Activated CD4-positive, alpha-beta T cell treated with anti-CD3 and anti-CD28 coated beads, Interleukin-10, Interleukin-2, amounts not matched to agents 100 ng/mL and 50 ng/mL, durations not matched to agents 16 hours and 8 hours (primary cell): ENCODE measurements at regions not wholly inside any gene's neighbourhood (a gene's known extent, or its start where the extent isn't known, plus 50 kb on each side); places are given as distances from the start of the nearest gene placed in this dataset.

Experiments used
- DNase-seq: peaks from one replicate; pipeline ENCODE4 v3.0.0-alpha.2; 2020

DNA sequence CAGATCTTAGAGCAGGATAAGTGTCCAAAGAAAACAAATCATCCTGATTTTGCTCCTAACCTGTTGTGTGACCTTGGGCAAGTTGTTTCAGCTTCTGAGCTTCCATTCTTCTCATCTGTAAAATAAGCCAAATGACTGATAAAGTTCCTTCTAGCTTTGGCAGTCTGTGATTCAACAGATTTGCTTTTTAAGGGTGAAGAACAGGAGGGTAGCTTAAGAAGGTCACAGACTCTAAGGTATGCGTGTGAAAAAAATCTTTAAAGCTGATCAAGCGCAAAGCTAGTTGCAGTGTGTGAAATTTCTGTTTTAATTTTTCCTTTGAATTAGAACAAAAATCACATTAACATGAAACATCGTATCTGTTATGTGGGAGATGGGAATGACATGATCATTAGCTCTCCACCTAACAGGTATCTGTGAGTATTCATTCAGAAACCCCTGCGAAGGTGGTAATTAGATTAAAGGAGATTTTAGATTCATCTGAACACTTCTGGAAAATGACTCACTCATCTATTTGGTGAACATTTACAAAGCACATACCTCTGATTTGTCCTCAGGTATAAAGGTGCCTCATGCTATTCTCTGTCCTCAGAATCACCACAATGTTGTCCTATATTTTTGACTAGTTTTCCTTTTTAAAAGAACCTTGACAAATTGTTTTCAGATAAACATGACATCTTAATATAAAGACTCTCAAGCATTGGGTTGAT, 131.9 kb upstream of the CPM start:
- DNase-seq: no peak

GRCh38 chr12:69065775-69066174, 132.8 kb upstream of the CPM start:
- DNase-seq: no peak

DNA sequence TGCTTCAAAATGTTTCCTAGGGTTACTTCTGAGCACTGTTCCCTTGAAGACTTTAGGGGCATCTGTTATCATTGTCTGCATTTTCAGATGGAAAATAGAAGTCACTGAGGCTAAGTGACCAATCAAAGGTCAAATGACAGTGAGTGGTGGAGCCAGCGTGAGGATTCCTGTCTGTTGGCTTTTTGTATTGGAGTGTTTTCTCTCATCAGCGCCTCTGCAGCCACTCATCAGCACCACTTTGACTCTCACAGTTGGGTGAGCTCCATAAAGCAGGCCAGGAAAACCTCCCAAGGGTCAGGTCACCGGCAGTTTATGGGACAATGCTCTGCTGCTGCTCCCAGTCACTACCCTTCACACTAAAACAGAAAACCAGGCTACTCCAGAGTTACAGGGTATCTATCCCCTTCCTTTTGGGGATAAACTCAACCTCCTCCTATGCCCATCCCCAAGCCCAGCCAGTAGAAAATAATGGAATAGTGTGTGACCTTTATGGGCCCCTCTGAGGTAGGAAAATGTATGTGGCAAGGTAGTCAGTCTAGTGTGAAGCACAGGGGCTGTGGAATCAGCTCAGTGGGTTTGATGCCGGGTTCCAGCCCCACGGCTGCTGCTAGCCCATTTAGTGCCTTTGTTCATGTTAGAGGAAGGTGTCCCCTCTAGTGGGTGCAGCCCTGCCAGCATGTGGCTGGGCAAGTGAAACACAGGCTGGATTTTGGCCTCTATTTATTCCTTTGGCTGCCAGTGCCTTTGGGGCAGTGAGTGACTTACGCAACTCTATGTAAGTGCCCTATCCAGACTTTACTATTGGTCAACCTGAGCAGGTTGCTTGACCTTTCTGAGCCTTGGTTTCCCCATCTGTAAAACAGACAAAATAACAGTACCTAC, 133.8 kb upstream of the CPM start:
- no peak for DNase-seq

- no peak for DNase-seq
Observed at GRCh38 chr12:69067713-69068112, 134.7 kb upstream of the CPM start.

- peak; percentile 49 for DNase-seq
Observed at GRCh38 chr12:69068448-69068847, 135.5 kb upstream of the CPM start.

DNA sequence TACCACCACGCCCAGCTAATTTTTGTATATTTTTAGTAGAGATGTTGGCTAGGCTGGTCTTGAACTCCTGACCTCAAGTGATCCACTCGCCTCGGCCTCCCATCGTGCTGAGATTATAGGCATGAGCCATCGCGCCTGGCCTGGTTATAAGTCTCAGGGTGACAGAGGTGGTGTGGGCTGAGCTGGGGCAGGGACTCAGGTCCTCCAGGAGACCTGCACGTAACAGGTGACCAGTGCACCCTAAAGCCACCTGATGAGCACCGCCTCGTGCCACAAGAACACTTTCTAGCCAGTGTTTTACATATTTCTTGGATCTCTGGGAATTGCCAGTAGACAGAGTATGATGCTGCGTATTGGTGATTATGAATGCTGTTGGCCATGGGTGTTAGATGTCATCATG, 136.5 kb upstream of the CPM start:
- DNase-seq: no peak

- DNase-seq: peak; percentile 79
Observed at GRCh38 chr12:69070319-69071090, 137.5 kb upstream of the CPM start.

GRCh38 chr12:69071091-69071370, 138.1 kb upstream of the CPM start:
- DNase-seq: no peak

DNA sequence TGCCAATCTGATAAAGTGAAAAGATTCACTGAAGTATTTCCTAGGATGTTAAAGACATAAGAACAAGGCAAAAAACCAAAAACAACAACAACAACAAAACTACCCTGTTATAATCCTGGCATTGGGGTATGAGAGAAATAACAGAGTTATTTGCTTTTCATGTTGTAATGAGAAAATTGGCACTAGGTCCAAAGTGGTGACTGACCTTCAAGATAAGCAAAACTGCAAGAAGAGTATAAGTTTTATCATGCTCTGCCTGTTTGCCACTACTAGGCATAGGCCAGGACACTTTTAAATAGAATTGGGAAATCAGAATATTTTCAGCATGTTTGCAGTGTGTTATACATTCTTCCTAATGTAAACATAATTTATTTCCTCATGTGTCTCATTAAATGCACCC, 140.1 kb upstream of the CPM start:
- no peak for DNase-seq

- no peak for DNase-seq
Observed at GRCh38 chr12:69074556-69075349, 141.8 kb upstream of the CPM start.

GRCh38 chr12:69083689-69084088, 150.7 kb upstream of the CPM start:
- no peak for DNase-seq

GRCh38 chr12:69084816-69085378, 151.9 kb upstream of the CPM start:
- DNase-seq: no peak

GRCh38 chr12:69085852-69086251, 152.9 kb upstream of the CPM start:
- no peak for DNase-seq

- no peak for DNase-seq
Observed at GRCh38 chr12:69087986-69088385, 151.4 kb upstream of the CPSF6 start.

DNA sequence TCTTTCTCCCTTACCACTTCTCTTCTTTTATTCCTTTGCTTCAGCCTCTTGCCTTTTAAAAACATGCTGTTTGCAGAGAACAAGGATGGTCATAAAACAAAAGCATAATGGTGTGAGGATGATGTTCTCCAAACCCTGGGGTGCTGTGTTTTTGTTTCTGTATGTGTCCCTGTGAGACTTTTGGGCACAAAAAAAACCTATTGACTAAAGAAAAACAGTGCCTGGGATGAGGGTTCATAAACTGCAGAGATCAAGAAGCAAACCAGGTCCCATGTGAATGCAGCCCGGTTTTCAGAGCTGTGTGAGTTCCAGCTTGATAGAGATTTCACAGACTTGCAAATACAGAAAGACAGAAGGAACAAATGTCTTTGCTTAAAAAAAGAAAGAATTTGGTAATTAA, 148.6 kb upstream of the CPSF6 start:
- no peak for DNase-seq

DNA sequence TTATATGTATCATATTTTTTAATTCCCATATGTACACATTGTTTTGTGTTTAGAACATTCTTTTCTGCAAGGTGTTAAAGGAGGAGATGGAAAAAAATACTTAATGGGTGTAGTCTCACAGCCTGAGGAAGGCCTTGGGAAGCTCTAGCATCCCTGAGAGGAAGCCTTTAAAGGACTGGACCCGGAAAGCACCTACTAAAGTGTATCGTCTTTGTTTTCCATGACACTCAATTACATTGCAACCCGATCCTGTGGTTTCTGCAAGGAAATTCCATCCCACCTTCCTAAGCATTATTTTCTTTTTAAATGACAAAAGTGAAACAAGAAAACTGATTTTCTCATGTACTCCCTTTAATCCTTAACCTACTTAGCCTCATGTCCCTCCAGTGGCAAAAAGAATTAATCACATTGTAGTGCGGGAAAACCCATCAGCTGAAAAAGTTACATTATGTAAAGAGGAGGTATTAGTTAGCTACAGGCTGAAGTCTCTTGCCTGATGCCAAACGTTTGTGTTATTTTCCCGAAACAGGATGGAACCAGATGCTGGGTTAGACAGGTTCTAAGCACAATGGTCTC, 147.8 kb upstream of the CPSF6 start:
- DNase-seq: no peak

DNA sequence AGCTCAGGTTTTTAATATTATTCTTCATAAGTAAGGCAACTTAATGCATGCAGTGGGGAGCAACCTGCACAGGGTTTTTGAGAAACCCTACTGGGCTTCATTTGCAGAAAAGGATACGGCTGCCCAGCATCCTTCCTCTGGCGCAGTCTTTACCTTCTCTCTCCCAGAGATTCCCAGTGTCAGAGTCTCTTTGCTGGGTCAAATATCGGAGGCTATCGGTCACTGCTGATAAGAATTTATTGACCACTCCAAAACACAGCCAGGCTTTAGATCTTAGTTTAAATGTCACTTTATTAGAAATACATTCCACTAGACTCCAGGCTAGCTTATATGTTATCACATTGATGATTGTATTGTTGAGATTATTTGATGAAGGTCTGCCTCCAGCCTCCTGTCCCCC, 147.2 kb upstream of the CPSF6 start:
- DNase-seq: no peak

- DNase-seq: no peak
Observed at GRCh38 chr12:69094606-69095216, 144.7 kb upstream of the CPSF6 start.

DNA sequence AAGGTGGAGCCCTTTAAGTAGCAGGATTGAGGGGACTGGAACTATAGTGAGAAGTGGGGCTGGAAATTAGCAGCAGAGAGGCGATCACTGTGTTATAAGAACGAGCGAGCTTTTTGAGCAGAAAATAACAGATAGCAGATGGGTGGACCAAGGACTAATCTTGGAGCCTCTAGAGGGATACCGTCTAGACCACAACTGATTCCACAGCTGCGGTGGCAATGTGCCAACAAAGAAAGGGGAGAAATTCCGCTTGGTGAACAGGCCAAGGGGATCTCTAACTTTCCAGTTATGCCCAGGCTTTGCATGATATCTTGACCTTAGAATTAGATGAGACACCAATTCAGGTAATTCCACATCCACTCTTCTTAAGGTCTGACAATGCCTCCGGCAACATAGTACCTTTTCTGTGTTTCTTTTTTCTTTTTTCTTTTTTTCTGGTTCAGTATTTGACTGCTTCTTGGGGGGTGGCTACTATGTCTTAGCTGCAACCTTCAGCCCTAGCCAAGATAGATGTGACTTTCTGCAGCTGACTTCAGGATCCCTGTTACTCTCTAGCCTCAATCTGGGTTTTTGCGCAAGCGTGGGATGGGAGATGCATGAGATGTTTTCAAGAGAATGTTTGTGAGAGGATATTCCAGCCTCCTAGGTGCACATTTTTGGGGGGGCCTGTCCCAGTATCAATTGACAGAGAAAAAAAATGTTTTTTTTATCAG, 143.4 kb upstream of the CPSF6 start:
- DNase-seq: no peak

DNA sequence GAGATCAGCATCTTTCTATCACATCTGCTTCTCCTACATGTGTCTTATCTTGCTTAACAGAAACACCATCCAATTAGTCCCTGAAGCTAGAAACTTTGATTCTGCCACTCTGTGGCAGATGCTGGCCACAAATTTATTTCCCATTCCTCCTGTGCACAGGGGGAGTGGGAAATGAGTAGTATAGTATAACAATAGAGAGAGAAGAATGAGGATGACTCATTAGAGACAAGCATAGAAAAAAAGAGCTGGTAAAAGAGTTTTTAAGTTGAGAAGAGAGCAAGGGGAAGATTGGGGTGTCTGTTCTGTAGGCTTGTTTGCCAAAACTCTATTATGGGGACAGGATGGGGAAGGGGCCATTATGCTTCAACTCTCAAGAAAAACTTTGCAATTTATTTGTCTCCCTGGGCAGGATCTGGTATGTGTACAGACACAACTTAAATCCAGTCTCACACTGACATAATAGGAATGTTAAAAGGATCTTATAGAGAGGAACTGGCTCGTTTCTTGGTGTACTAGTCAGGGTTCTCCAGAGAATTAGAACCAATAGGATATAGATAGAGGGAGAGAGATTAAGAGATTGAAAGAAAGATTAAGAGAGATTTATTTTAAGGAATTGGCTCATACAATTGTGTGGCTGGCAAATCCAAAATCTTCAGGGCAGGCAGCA, 142.6 kb upstream of the CPSF6 start:
- no peak for DNase-seq
